K562 (cell line): ENCODE measurements at regions not wholly inside any gene's neighbourhood (a gene's known extent, or its start where the extent isn't known, plus 50 kb on each side); places are given as distances from the start of the nearest gene placed in this dataset.

Experiments used
- ATAC-seq: fragments of 200-7000 bp; cut with Tn5 transposase; 3 replicates; pipeline ENCODE4 v1.9.1; 2020; ENCODE audit warnings: moderate library complexity
- BruUV-seq: library from RNA; stranded (reverse); fragments of 400-500 nt; replicated peaks from 2 replicates; lab custom pipeline; 2021; lab: Mats Ljungman, UMichigan
- CTCF ChIA-PET: fragments of 300-600 bp; formaldehyde crosslinking; extraction: SDS; loops from one replicate; lab custom pipeline; 2021; ENCODE audit warnings: low intra/inter-chr PET ratio; lab: Yijun Ruan, JAX
- POLR2A ChIA-PET: fragments of 300-600, 350-650 bp; sonication (Branson Sonifier 250); formaldehyde crosslinking; extraction: SDS; loops from one replicate; lab custom pipeline; 2021; ENCODE audit warnings: antibody characterized with exemption, inconsistent platforms; lab: Yijun Ruan, JAX
- DNase-seq, 4 experiments: peaks; one replicate each; pipeline versions ENCODE4 v3.0.0 to v3.0.0-alpha.2; 2011 to 2018; ENCODE audit warnings: low spot score in 3 of 4, mixed read lengths in 3 of 4; ENCODE audit errors: extremely low read depth in 1 of 4
- FAIRE-seq: peaks from 2 replicates; lab custom pipeline; 2011; peaks lifted over from hg19 to GRCh38; lab: Jason Lieb, UNC
- H2AFZ ChIP-seq: 2 replicates; pipeline ENCODE4 v1.6.0; 2011; ENCODE audit warnings: low read depth, low read length, control low read depth, inconsistent platforms
- H3K27ac ChIP-seq: fragments of 200-600 bp; 3 replicates; pipeline ENCODE4 v1.8.0; 2011; ENCODE audit warnings: low read depth, mild to moderate bottlenecking, control low read depth, inconsistent platforms, low read length, moderate library complexity, mixed read lengths; ENCODE audit errors: extremely low read depth
- H3K27me3 ChIP-seq, 2 experiments: fragments of 300-600 bp in 1 of 2; 2 replicates in 1 of 2; 3 replicates in 1 of 2; pipeline versions ENCODE4 v1.6.0 to v1.8.0; 2011; ENCODE audit warnings: inconsistent platforms in 2 of 2, low read length in 2 of 2, mild to moderate bottlenecking in 1 of 2, mixed read lengths in 1 of 2, moderate library complexity in 1 of 2; ENCODE audit not compliant: control insufficient read depth in 2 of 2, insufficient read depth in 2 of 2
- H3K36me3 ChIP-seq: fragments of 300-600 bp; 3 replicates; pipeline ENCODE4 v1.8.0; 2011; ENCODE audit warnings: mild to moderate bottlenecking, low read length, inconsistent platforms; ENCODE audit not compliant: control insufficient read depth, insufficient read depth
- H3K4me1 ChIP-seq, 2 experiments: fragments of 200-600 bp in 1 of 2; replicated peaks in 1 of 2; 2 replicates in 1 of 2; 3 replicates in 1 of 2; pipeline versions ENCODE4 v1.5.1 to v1.8.0; 2011; ENCODE audit warnings: inconsistent platforms in 2 of 2, low read length in 2 of 2, mild to moderate bottlenecking in 1 of 2, mixed read lengths in 1 of 2, moderate library complexity in 1 of 2; ENCODE audit not compliant: control insufficient read depth in 2 of 2, insufficient read depth in 2 of 2
- H3K4me2 ChIP-seq: 2 replicates; pipeline ENCODE4 v1.6.1; 2011; ENCODE audit warnings: low read length, control low read depth, inconsistent platforms, mixed read lengths; ENCODE audit not compliant: insufficient read depth
- H3K4me3 ChIP-seq: fragments of 200-600 bp; sonication (generic), shearing (Covaris generic); 2 replicates; pipeline ENCODE4 v1.5.1; 2016; ENCODE audit warnings: control low read depth, inconsistent platforms
- H3K79me2 ChIP-seq: fragments of 200-600 bp; 3 replicates; pipeline ENCODE4 v1.8.0; 2011; ENCODE audit warnings: low read length, inconsistent platforms; ENCODE audit not compliant: control insufficient read depth, insufficient read depth
- H3K9ac ChIP-seq, 2 experiments: 2 replicates each; pipeline versions ENCODE4 v1.6.0 to v1.6.1; 2011; ENCODE audit warnings: low read depth in 2 of 2, low read length in 2 of 2, control low read depth in 1 of 2, inconsistent platforms in 1 of 2, mild to moderate bottlenecking in 1 of 2, mixed read lengths in 1 of 2; ENCODE audit not compliant: insufficient read depth in 1 of 2
- H3K9me1 ChIP-seq: one replicate; pipeline ENCODE4 v1.6.0; 2011; ENCODE audit warnings: inconsistent platforms, mild to moderate bottlenecking, low read length, moderate library complexity; ENCODE audit not compliant: control insufficient read depth, insufficient read depth
- H3K9me3 ChIP-seq: replicated peaks from 2 replicates; pipeline ENCODE4 v1.5.1; 2011; ENCODE audit warnings: low read depth, low read length, inconsistent platforms; ENCODE audit not compliant: control insufficient read depth, insufficient read depth
- H4K20me1 ChIP-seq: replicated peaks from 2 replicates; pipeline ENCODE4 v1.6.1; 2011; ENCODE audit warnings: low read length, inconsistent platforms, mixed read lengths; ENCODE audit not compliant: control insufficient read depth, insufficient read depth
- BACH1 ChIP-seq: fragments of 200-800 bp; sonication (Bioruptor generic); IDR thresholded peaks from 2 replicates; pipeline ENCODE4 v1.6.1; 2016; ENCODE audit warnings: missing genetic modification characterization, missing compliant biosample characterization
- BDP1 ChIP-seq: IDR thresholded peaks from 3 replicates; pipeline ENCODE4 v1.6.1; 2011; ENCODE audit not compliant: insufficient read length, insufficient read depth
- CEBPB ChIP-seq: fragments of 450-650 bp; IDR thresholded peaks from 2 replicates; pipeline ENCODE4 v1.6.1; 2016; ENCODE audit warnings: missing genetic modification characterization, missing compliant biosample characterization
- EWSR1 ChIP-seq: fragments of 450-650 bp; IDR thresholded peaks from 2 replicates; pipeline ENCODE4 v1.6.1; 2018; ENCODE audit warnings: borderline replicate concordance, mild to moderate bottlenecking, low read depth, moderate library complexity; ENCODE audit not compliant: partially characterized antibody
- FIP1L1 ChIP-seq: fragments of 200-400 bp; formaldehyde crosslinking; IDR thresholded peaks from 2 replicates; pipeline ENCODE4 v1.6.1; 2018; ENCODE audit warnings: mild to moderate bottlenecking, low read depth, low read length; ENCODE audit not compliant: poor library complexity, severe bottlenecking
- MAX ChIP-seq: sonication (generic); formaldehyde crosslinking; IDR thresholded peaks from 2 replicates; pipeline ENCODE4 v1.9.0; 2022; ENCODE audit warnings: mild to moderate bottlenecking, missing genetic modification reagents
- PPARD ChIP-seq: fragments of 250-450 bp; sonication (Bioruptor Pico); IDR thresholded peaks from 2 replicates; pipeline ENCODE4 v1.8.0; 2022; ENCODE audit warnings: inconsistent platforms, mild to moderate bottlenecking, moderate library complexity
- RBM17 ChIP-seq: fragments of 200-400 bp; formaldehyde crosslinking; IDR thresholded peaks from 2 replicates; pipeline ENCODE4 v1.6.1; 2017; ENCODE audit warnings: low read depth, mild to moderate bottlenecking, low read length, borderline replicate concordance
- RFX7 ChIP-seq: fragments of 250-450 bp; sonication (Bioruptor Pico); IDR thresholded peaks from 2 replicates; pipeline ENCODE4 v1.5.1; 2021; ENCODE audit warnings: mild to moderate bottlenecking
- RNF219 ChIP-seq: fragments of 250-450 bp; sonication (Bioruptor Pico); IDR thresholded peaks from 2 replicates; pipeline ENCODE4 v1.5.0; 2022; ENCODE audit warnings: mild to moderate bottlenecking
- SRSF3 ChIP-seq: fragments of 200-400 bp; formaldehyde crosslinking; IDR thresholded peaks from 2 replicates; pipeline ENCODE4 v1.6.1; 2016; ENCODE audit warnings: mild to moderate bottlenecking, low read length, moderate library complexity; ENCODE audit not compliant: insufficient read depth
- ZNF274 ChIP-seq: IDR thresholded peaks from 2 replicates; pipeline ENCODE4 v1.6.1; 2011; ENCODE audit warnings: low read depth, mild to moderate bottlenecking, low read length, moderate library complexity, borderline replicate concordance
- WGBS: fragments of 100-300 bp; shearing (Covaris generic); methylation state at CpG from one replicate; pipeline ENCODE4 v1.1.6; 2016; ENCODE audit warnings: low coverage, mixed read lengths; ENCODE audit not compliant: insufficient coverage; ENCODE audit errors: missing lambda C conversion rate; 5-methylcytosine and 5-hydroxymethylcytosine counted together
- in situ Hi-C: fragments of 300-500 bp; cut with MboI; formaldehyde crosslinking; loops from 4 replicates; pipeline ENCODE4 v1.15.0; 2018; ENCODE audit warnings: inconsistent platforms, mixed read lengths
- intact Hi-C: fragments of 100-400 bp; cut with micrococcal nuclease; formaldehyde crosslinking; loops from 2 replicates; pipeline ENCODE4 v1.14.2; 2022
- TF ChIP-seq, protein P1 (sequence below), 2 experiments: IDR thresholded peaks; 2 replicates each; pipeline ENCODE4 v1.6.1; 2011; ENCODE audit warnings: borderline replicate concordance in 1 of 2, control low read depth in 1 of 2, low read depth in 1 of 2, low read length in 1 of 2, mild to moderate bottlenecking in 1 of 2, mixed read lengths in 1 of 2, moderate library complexity in 1 of 2; ENCODE audit not compliant: insufficient read depth in 1 of 2, insufficient read length in 1 of 2, poor library complexity in 1 of 2, severe bottlenecking in 1 of 2; ENCODE audit errors: extremely low read depth in 1 of 2

- H3K9me3 ChIP-seq, result no peaks in the 10 kb centered on the region
- TF ChIP-seq SRSF3 (no peak), MAX (CRISPR knock-in tag) (no peak), CEBPB (no peak), RNF219 (CRISPR knock-in tag) (no peak), BACH1 (tag) (no peak), ZNF274 (no peak), RBM17 (no peak), PPARD (CRISPR knock-in tag) (no peak), BDP1 (no peak), RFX7 (CRISPR knock-in tag) (no peak), EWSR1 (no peak), FIP1L1 (no peak)
- TF ChIP-seq, protein P1, sequence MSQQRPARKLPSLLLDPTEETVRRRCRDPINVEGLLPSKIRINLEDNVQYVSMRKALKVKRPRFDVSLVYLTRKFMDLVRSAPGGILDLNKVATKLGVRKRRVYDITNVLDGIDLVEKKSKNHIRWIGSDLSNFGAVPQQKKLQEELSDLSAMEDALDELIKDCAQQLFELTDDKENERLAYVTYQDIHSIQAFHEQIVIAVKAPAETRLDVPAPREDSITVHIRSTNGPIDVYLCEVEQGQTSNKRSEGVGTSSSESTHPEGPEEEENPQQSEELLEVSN (IDR thresholded peaks at IDR 0.05; ENCODE audit: borderline replicate concordance in 1 of 2, extremely low read depth in 1 of 2, insufficient read depth in 1 of 2, insufficient read length in 1 of 2, low read depth in 1 of 2, low read length in 1 of 2, poor library complexity in 1 of 2, severe bottlenecking in 1 of 2), result no peak
- TF ChIP-seq, all 486 proteins: peak for 0
- Histone ChIP-seq H3K79me2 (no peaks in the 10 kb centered on the region), H2AFZ (no peak overlapping the region), H3K36me3 (no peaks in the 10 kb centered on the region), H3K9me1 (no peaks in the 10 kb centered on the region), H3K9ac (no peak overlapping the region), H3K4me3 (no peak overlapping the region), H3K27me3 (no peaks in the 10 kb centered on the region), H4K20me1 (no peaks in the 10 kb centered on the region), H3K4me1 (no peaks in the 10 kb centered on the region), H3K27ac (no peak overlapping the region), H3K4me2 (no peak overlapping the region)
- DNase-seq, result no peak
- ChIA-PET CTCF (no interaction called here), POLR2A (no interaction called here)
- no peak for ATAC-seq
- 0% methylated on average over 2 of the region's 2 CpGs for WGBS
- FAIRE-seq, result no peak
- in situ Hi-C loops, result no loop called here
- intact Hi-C loops, result no loop called here
- BruUV-seq, result no TSS peak
These were observed 503.2 kb upstream of the SLC8A1 start for GRCh38 chr2:40955042-40955441.
